ENCODE measurements at regions not wholly inside any gene's neighbourhood (a gene's known extent, or its start where the extent isn't known, plus 50 kb on each side); places are given as distances from the start of the nearest gene placed in this dataset.

- DNase-seq (ENCODE audit: low read depth): no peak
Measured at GRCh38 chr18:64615021-64615420, 466.1 kb upstream of the LINC00305 start.

GRCh38 chr18:64614446-64614845 is 465.6 kb upstream of the LINC00305 start:
- DNase-seq (ENCODE audit: low read depth): no peak

GRCh38 chr18:64592246-64592645 is 443.4 kb upstream of the LINC00305 start:
- DNase-seq (ENCODE audit: low read depth): no peak

- DNase-seq (ENCODE audit: low read depth): no peak
Measured at GRCh38 chr18:64589000-64589399, 440.1 kb upstream of the LINC00305 start.

GRCh38 chr18:64566456-64566855 is 417.6 kb upstream of the LINC00305 start:
- DNase-seq (ENCODE audit: low read depth): no peak

GRCh38 chr18:64562651-64563050 is 413.8 kb upstream of the LINC00305 start:
- no peak for DNase-seq (ENCODE audit: low read depth)

GRCh38 chr18:64546451-64546850 is 397.6 kb upstream of the LINC00305 start:
- DNase-seq (ENCODE audit: low read depth): no peak

GRCh38 chr18:64539847-64540246 is 391.0 kb upstream of the LINC00305 start:
- DNase-seq (ENCODE audit: low read depth): no peak

- no peak for DNase-seq (ENCODE audit: low read depth)
Measured at GRCh38 chr18:64528646-64529045, 379.8 kb upstream of the LINC00305 start.

GRCh38 chr18:64519201-64519600 is 370.3 kb upstream of the LINC00305 start:
- DNase-seq (ENCODE audit: low read depth): no peak

GRCh38 chr18:64518191-64518590 is 369.3 kb upstream of the LINC00305 start:
- no peak for DNase-seq (ENCODE audit: low read depth)

- no peak for DNase-seq (ENCODE audit: low read depth)
Measured at GRCh38 chr18:64513401-64513800, 364.5 kb upstream of the LINC00305 start.

- DNase-seq (ENCODE audit: low read depth): no peak
Measured at GRCh38 chr18:64490207-64490606, 341.3 kb upstream of the LINC00305 start.

- DNase-seq (ENCODE audit: low read depth): no peak
Measured at GRCh38 chr18:64488698-64489097, 339.8 kb upstream of the LINC00305 start.

GRCh38 chr18:64474773-64475172 is 325.9 kb upstream of the LINC00305 start:
- no peak for DNase-seq (ENCODE audit: low read depth)

GRCh38 chr18:64474255-64474654 is 325.4 kb upstream of the LINC00305 start:
- no peak for DNase-seq (ENCODE audit: low read depth)

GRCh38 chr18:64449434-64449833 is 300.5 kb upstream of the LINC00305 start:
- no peak for DNase-seq (ENCODE audit: low read depth)

GRCh38 chr18:64444819-64445218 is 295.9 kb upstream of the LINC00305 start:
- no peak for DNase-seq (ENCODE audit: low read depth)

- no peak for DNase-seq (ENCODE audit: low read depth)
Measured at GRCh38 chr18:64438178-64438577, 289.3 kb upstream of the LINC00305 start.

GRCh38 chr18:64436111-64436510 is 287.2 kb upstream of the LINC00305 start:
- no peak for DNase-seq (ENCODE audit: low read depth)

GRCh38 chr18:64419156-64419555 is 270.3 kb upstream of the LINC00305 start:
- DNase-seq (ENCODE audit: low read depth): no peak

- no peak for DNase-seq (ENCODE audit: low read depth)
Measured at GRCh38 chr18:64416990-64417389, 268.1 kb upstream of the LINC00305 start.

GRCh38 chr18:64415218-64415617 is 266.3 kb upstream of the LINC00305 start:
- no peak for DNase-seq (ENCODE audit: low read depth)

- DNase-seq (ENCODE audit: low read depth): no peak
Measured at GRCh38 chr18:64410685-64411084, 261.8 kb upstream of the LINC00305 start.

GRCh38 chr18:64409511-64409910 is 260.6 kb upstream of the LINC00305 start:
- no peak for DNase-seq (ENCODE audit: low read depth)

Data from iris pigment epithelial cell (primary cell).